Parathyroid adenoma (tissue), 2 donors: ENCODE measurements at regions not wholly inside any gene's neighbourhood (a gene's known extent, or its start where the extent isn't known, plus 50 kb on each side); places are given as distances from the start of the nearest gene placed in this dataset.

Experiments
- H2AFZ ChIP-seq: fragments of 300-600 bp; sonication (generic); one replicate; pipeline ENCODE4 v1.7.0; 2017; ENCODE audit warnings: antibody characterized with exemption, mild to moderate bottlenecking
- H3K27ac ChIP-seq: fragments of 300-600 bp; sonication (generic); one replicate; pipeline ENCODE4 v1.7.0; 2017
- H3K27me3 ChIP-seq: fragments of 300-600 bp; sonication (generic); one replicate; pipeline ENCODE4 v1.7.0; 2017; ENCODE audit warnings: low read length; ENCODE audit not compliant: control insufficient read depth, insufficient read depth
- H3K36me3 ChIP-seq: fragments of 300-600 bp; sonication (generic); one replicate; pipeline ENCODE4 v1.7.0; 2017; ENCODE audit warnings: low read length; ENCODE audit not compliant: control insufficient read depth, insufficient read depth
- H3K4me1 ChIP-seq: fragments of 300-600 bp; sonication (generic); one replicate; pipeline ENCODE4 v1.7.0; 2017; ENCODE audit warnings: control low read depth
- H3K4me2 ChIP-seq: fragments of 300-600 bp; sonication (generic); one replicate; pipeline ENCODE4 v1.7.0; 2017; ENCODE audit warnings: low read length
- H3K4me3 ChIP-seq: fragments of 300-600 bp; sonication (generic); one replicate; pipeline ENCODE4 v1.7.0; 2017; ENCODE audit warnings: low read depth, low read length
- H3K79me2 ChIP-seq: fragments of 300-600 bp; sonication (generic); one replicate; pipeline ENCODE4 v1.7.0; 2017; ENCODE audit warnings: control low read depth
- H3K9ac ChIP-seq: fragments of 300-600 bp; sonication (generic); one replicate; pipeline ENCODE4 v1.7.0; 2017; ENCODE audit warnings: mild to moderate bottlenecking
- H3K9me3 ChIP-seq: fragments of 300-600 bp; sonication (generic); one replicate; pipeline ENCODE4 v1.7.0; 2017; ENCODE audit warnings: low read length; ENCODE audit not compliant: control insufficient read depth
- CTCF ChIP-seq: fragments of 300-600 bp; sonication (generic); IDR thresholded peaks from one replicate; pipeline ENCODE4 v1.7.0; 2017; ENCODE audit warnings: antibody characterized with exemption, mild to moderate bottlenecking
- donor health status: primary hyperparathyroidism.

GRCh38 chr5:167863883-167864282 lies 427.6 kb upstream of the WWC1 start:
- no peak overlapping the region for H3K4me3 ChIP-seq
- H3K9ac ChIP-seq = no peak overlapping the region
- TF ChIP-seq CTCF = no peak

GRCh38 chr5:167864801-167865200 lies 426.6 kb upstream of the WWC1 start:
- no peaks in the 10 kb centered on the region for H3K27me3 ChIP-seq
- no peaks in the 10 kb centered on the region for H3K4me1 ChIP-seq
- H3K27ac ChIP-seq = no peak overlapping the region
- H3K36me3 ChIP-seq = no peaks in the 10 kb centered on the region
- no peak overlapping the region for H2AFZ ChIP-seq
- no peaks in the 10 kb centered on the region for H3K79me2 ChIP-seq
- no peak for TF ChIP-seq CTCF
- no peak overlapping the region for H3K9ac ChIP-seq
- no peaks in the 10 kb centered on the region for H3K9me3 ChIP-seq
- H3K4me2 ChIP-seq = no peak overlapping the region
- no peak overlapping the region for H3K4me3 ChIP-seq

More at GRCh38 chr5:167863883-167864282, 427.6 kb upstream of the WWC1 start:
- no peaks in the 10 kb centered on the region for H3K4me1 ChIP-seq
- no peaks in the 10 kb centered on the region for H3K9me3 ChIP-seq
- H2AFZ ChIP-seq = no peak overlapping the region
- H3K4me2 ChIP-seq = no peak overlapping the region
- no peak overlapping the region for H3K27ac ChIP-seq
- no peaks in the 10 kb centered on the region for H3K79me2 ChIP-seq
- no peaks in the 10 kb centered on the region for H3K36me3 ChIP-seq
- H3K27me3 ChIP-seq = no peaks in the 10 kb centered on the region

DNA sequence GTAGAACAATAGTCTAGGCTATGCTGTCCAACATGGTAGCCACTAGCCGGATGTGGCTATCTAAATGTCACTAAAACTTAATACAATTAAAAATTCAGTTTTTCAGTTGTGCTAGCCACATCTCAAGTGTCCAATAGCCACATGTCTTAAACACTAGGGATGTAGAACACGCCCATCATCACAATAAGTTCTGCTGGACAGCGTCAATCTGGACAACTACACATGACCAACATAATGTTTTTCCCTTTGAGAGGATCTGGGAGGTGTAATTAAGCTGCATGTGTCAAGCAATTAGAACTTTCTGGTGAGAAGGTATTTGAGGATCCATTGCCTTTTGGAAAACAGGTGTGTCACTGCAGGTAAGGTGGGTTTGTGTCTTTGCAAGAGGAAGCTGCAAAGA lies 424.6 kb upstream of the WWC1 start:
- Histone ChIP-seq H3K27ac (no peak overlapping the region), H3K9ac (no peak overlapping the region), H3K4me3 (no peak overlapping the region), H3K4me1 (no peaks in the 10 kb centered on the region), H3K36me3 (no peaks in the 10 kb centered on the region), H2AFZ (no peak overlapping the region), H3K27me3 (no peaks in the 10 kb centered on the region), H3K9me3 (no peaks in the 10 kb centered on the region), H3K79me2 (no peaks in the 10 kb centered on the region), H3K4me2 (no peak overlapping the region)
- TF ChIP-seq CTCF = no peak

- H3K4me1 ChIP-seq = no peaks in the 10 kb centered on the region
- H3K79me2 ChIP-seq = no peaks in the 10 kb centered on the region
- no peak overlapping the region for H3K27ac ChIP-seq
- no peak overlapping the region for H3K4me2 ChIP-seq
- no peak overlapping the region for H3K9ac ChIP-seq
- H3K4me3 ChIP-seq = no peak overlapping the region
- no peaks in the 10 kb centered on the region for H3K27me3 ChIP-seq
- no peaks in the 10 kb centered on the region for H3K36me3 ChIP-seq
- H2AFZ ChIP-seq = no peak overlapping the region
- no peak for TF ChIP-seq CTCF
- H3K9me3 ChIP-seq = no peaks in the 10 kb centered on the region
These were observed 424.2 kb upstream of the WWC1 start for GRCh38 chr5:167867281-167867680.

GRCh38 chr5:167869125-167869524 lies 422.3 kb upstream of the WWC1 start:
- no peak overlapping the region for H3K27ac ChIP-seq
- H3K9me3 ChIP-seq = no peaks in the 10 kb centered on the region
- H2AFZ ChIP-seq = no peak overlapping the region
- H3K36me3 ChIP-seq = no peaks in the 10 kb centered on the region
- TF ChIP-seq CTCF = no peak
- no peak overlapping the region for H3K4me2 ChIP-seq
- no peaks in the 10 kb centered on the region for H3K79me2 ChIP-seq
- H3K9ac ChIP-seq = no peak overlapping the region
- H3K27me3 ChIP-seq = no peaks in the 10 kb centered on the region
- no peaks in the 10 kb centered on the region for H3K4me1 ChIP-seq
- H3K4me3 ChIP-seq = no peak overlapping the region
